ENCODE measurements at regions not wholly inside any gene's neighbourhood (a gene's known extent, or its start where the extent isn't known, plus 50 kb on each side); places are given as distances from the start of the nearest gene placed in this dataset.

DNA sequence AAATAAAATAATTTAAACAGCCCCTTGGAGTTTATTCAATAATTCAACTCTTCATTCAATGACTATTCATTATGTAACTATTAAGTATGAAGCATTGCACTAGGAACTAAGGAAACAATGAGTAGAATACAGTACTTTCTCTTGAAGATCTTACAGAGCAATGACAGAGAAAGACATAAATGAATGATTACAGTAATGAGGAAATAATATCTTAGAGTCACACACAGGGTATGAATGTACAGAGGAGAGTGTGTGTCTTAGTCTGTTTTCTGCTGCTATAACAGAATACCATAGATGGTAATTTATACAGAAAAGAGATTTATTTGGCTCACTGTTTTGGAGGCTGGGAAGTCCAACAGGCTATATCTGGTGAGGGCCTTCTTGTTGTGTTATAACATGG lies 120.5 kb upstream of the NRBF2 start:
- H2AFZ ChIP-seq (ENCODE audit: insufficient read depth, low read depth, low read length, poor library complexity, severe bottlenecking): no peak overlapping the region
- peaks cover 4% of the 10 kb centered on the region for H3K27me3 Mint-ChIP-seq
- H3K4me1 ChIP-seq (ENCODE audit: control insufficient read depth in 2 of 2, insufficient read depth in 2 of 2, low read length in 2 of 2): no peaks in the 10 kb centered on the region
- H3K27me3 ChIP-seq (replicated peaks in 1 of 4; ENCODE audit: control extremely low read depth in 1 of 4, control insufficient read depth in 3 of 4, insufficient read depth in 4 of 4, low read length in 3 of 4): no peaks in the 10 kb centered on the region
- no peaks in the 10 kb centered on the region for H4K20me1 ChIP-seq (ENCODE audit: control insufficient read depth, insufficient read depth, low read length, poor library complexity, severe bottlenecking)
- no peaks in the 10 kb centered on the region for H3K9me3 Mint-ChIP-seq (ENCODE audit: insufficient read depth)
- ATAC-seq (ENCODE audit: low read depth) (no peak), DNase-seq (no peak)
- POLR2A ChIA-PET: no interaction called here
- H3K9me3 ChIP-seq (ENCODE audit: control extremely low read depth in 1 of 3, control insufficient read depth in 2 of 3, insufficient read depth in 1 of 3, low read length in 2 of 3): no peaks in the 10 kb centered on the region
- H3K36me3 ChIP-seq (replicated peaks in 1 of 2; ENCODE audit: control extremely low read depth in 1 of 2, control insufficient read depth in 1 of 2, extremely low read depth in 1 of 2, insufficient read depth in 2 of 2, low read length in 1 of 2): no peaks in the 10 kb centered on the region
- no peak overlapping the region for H3K4me3 Mint-ChIP-seq
- no peak overlapping the region for H3K4me3 ChIP-seq (ENCODE audit: control extremely low read depth in 1 of 5, extremely low read depth in 1 of 5, insufficient read depth in 1 of 5, low read depth in 2 of 5, low read length in 4 of 5)
- intact Hi-C loops (cut with micrococcal nuclease): no loop called here
- H3K4me2 ChIP-seq (replicated peaks; ENCODE audit: low read depth, low read length, poor library complexity, severe bottlenecking): no peak overlapping the region
- H3K27ac Mint-ChIP-seq: no peak overlapping the region
- no peaks in the 10 kb centered on the region for H3K79me2 ChIP-seq (ENCODE audit: control insufficient read depth, insufficient read depth, low read length)
- CTCF ChIA-PET: no interaction called here
- TF ChIP-seq EZH2 (IDR thresholded peaks at IDR 0.05; ENCODE audit: borderline replicate concordance, insufficient read depth, low read depth, low read length, poor library complexity, severe bottlenecking): no peak
- TF ChIP-seq, protein P1, sequence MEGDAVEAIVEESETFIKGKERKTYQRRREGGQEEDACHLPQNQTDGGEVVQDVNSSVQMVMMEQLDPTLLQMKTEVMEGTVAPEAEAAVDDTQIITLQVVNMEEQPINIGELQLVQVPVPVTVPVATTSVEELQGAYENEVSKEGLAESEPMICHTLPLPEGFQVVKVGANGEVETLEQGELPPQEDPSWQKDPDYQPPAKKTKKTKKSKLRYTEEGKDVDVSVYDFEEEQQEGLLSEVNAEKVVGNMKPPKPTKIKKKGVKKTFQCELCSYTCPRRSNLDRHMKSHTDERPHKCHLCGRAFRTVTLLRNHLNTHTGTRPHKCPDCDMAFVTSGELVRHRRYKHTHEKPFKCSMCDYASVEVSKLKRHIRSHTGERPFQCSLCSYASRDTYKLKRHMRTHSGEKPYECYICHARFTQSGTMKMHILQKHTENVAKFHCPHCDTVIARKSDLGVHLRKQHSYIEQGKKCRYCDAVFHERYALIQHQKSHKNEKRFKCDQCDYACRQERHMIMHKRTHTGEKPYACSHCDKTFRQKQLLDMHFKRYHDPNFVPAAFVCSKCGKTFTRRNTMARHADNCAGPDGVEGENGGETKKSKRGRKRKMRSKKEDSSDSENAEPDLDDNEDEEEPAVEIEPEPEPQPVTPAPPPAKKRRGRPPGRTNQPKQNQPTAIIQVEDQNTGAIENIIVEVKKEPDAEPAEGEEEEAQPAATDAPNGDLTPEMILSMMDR (IDR thresholded peaks at IDR 0.05): no peak
- no peak overlapping the region for H3K9ac ChIP-seq (ENCODE audit: low read length)
- H3K27ac ChIP-seq (ENCODE audit: low read length in 2 of 2): no peak overlapping the region
- H3K4me1 Mint-ChIP-seq: no peaks in the 10 kb centered on the region

DNA sequence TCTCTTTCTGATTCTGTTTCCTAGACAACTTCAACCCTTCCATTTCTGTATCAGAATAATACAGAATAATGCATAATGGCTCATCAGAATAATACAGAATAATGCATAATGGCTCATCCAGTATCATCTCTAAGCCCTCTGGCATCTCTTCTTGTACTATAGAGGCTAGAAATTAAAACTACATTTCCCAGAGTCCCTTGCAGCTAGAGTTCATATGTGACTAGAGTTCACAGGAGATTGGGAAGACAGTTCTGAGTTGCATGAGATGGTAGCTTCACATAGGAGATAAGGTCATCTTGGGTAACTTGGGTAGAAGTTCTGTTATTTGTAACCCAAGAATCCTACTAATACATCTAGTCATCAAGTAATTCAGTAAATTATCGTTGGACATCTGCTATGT lies 122.9 kb upstream of the NRBF2 start:
- no peak overlapping the region for H3K9ac ChIP-seq (ENCODE audit: low read length)
- H3K4me3 ChIP-seq (ENCODE audit: control extremely low read depth in 1 of 5, extremely low read depth in 1 of 5, insufficient read depth in 1 of 5, low read depth in 2 of 5, low read length in 4 of 5): no peak overlapping the region
- ChIA-PET CTCF (no interaction called here), POLR2A (no interaction called here)
- ATAC-seq (ENCODE audit: low read depth) (no peak), DNase-seq (no peak)
- H3K4me1 Mint-ChIP-seq: no peaks in the 10 kb centered on the region
- no peak for TF ChIP-seq EZH2 (IDR thresholded peaks at IDR 0.05; ENCODE audit: borderline replicate concordance, insufficient read depth, low read depth, low read length, poor library complexity, severe bottlenecking)
- TF ChIP-seq, protein P1 (IDR thresholded peaks at IDR 0.05): no peak
- H3K79me2 ChIP-seq (ENCODE audit: control insufficient read depth, insufficient read depth, low read length): no peaks in the 10 kb centered on the region
- WGBS (ENCODE audit: insufficient coverage): no CpG with 5 or more reads among the region's 1 CpG
- H3K4me2 ChIP-seq (replicated peaks; ENCODE audit: low read depth, low read length, poor library complexity, severe bottlenecking): no peak overlapping the region
- no peak overlapping the region for H2AFZ ChIP-seq (ENCODE audit: insufficient read depth, low read depth, low read length, poor library complexity, severe bottlenecking)
- H3K9me3 ChIP-seq (ENCODE audit: control extremely low read depth in 1 of 3, control insufficient read depth in 2 of 3, insufficient read depth in 1 of 3, low read length in 2 of 3): no peaks in the 10 kb centered on the region
- H3K27ac Mint-ChIP-seq: no peak overlapping the region
- no peak overlapping the region for H3K4me3 Mint-ChIP-seq
- intact Hi-C loops (cut with micrococcal nuclease): no loop called here
- no peaks in the 10 kb centered on the region for H3K4me1 ChIP-seq (ENCODE audit: control insufficient read depth in 2 of 2, insufficient read depth in 2 of 2, low read length in 2 of 2)
- no peak overlapping the region for H3K27ac ChIP-seq (ENCODE audit: low read length in 2 of 2)
- no peaks in the 10 kb centered on the region for H4K20me1 ChIP-seq (ENCODE audit: control insufficient read depth, insufficient read depth, low read length, poor library complexity, severe bottlenecking)
- no peaks in the 10 kb centered on the region for H3K27me3 ChIP-seq (replicated peaks in 1 of 4; ENCODE audit: control extremely low read depth in 1 of 4, control insufficient read depth in 3 of 4, insufficient read depth in 4 of 4, low read length in 3 of 4)
- H3K36me3 ChIP-seq (replicated peaks in 1 of 2; ENCODE audit: control extremely low read depth in 1 of 2, control insufficient read depth in 1 of 2, extremely low read depth in 1 of 2, insufficient read depth in 2 of 2, low read length in 1 of 2): no peaks in the 10 kb centered on the region
- H3K9me3 Mint-ChIP-seq (ENCODE audit: insufficient read depth): no peaks in the 10 kb centered on the region
- H3K27me3 Mint-ChIP-seq: peaks cover 12% of the 10 kb centered on the region

All from B cell (primary cell).